BJ (cell line): ENCODE measurements at regions not wholly inside any gene's neighbourhood (a gene's known extent, or its start where the extent isn't known, plus 50 kb on each side); places are given as distances from the start of the nearest gene placed in this dataset.
A peak's percentile ranks its signal among the peaks of the same experiment; 100 is the strongest.

Source experiments
- CTCF ChIA-PET: fragments of 350-600 bp; formaldehyde crosslinking; extraction: SDS; loops from one replicate; lab custom pipeline; 2021; ENCODE audit warnings: antibody characterized with exemption, inconsistent platforms; lab: Yijun Ruan, JAX
- POLR2A ChIA-PET: fragments of 300-600 bp; sonication (Branson Sonifier 250); formaldehyde crosslinking; extraction: SDS; loops from one replicate; lab custom pipeline; 2021; ENCODE audit warnings: antibody characterized with exemption; lab: Charles Lee
- DNase-seq: peaks from one replicate; pipeline ENCODE4 v3.0.0-alpha.2; 2011; ENCODE audit warnings: low read depth
- H3K27me3 ChIP-seq: 2 replicates; pipeline ENCODE4 v1.6.0; 2011; ENCODE audit warnings: low read length; ENCODE audit not compliant: control insufficient read depth, insufficient read depth
- H3K36me3 ChIP-seq: 2 replicates; pipeline ENCODE4 v1.5.1; 2011; ENCODE audit warnings: low read length; ENCODE audit not compliant: control insufficient read depth, insufficient read depth
- H3K4me3 ChIP-seq: 2 replicates; pipeline ENCODE4 v1.5.1; 2011; ENCODE audit warnings: low read depth, mild to moderate bottlenecking, control low read depth, low read length
- TF ChIP-seq, protein P1 (sequence below): IDR thresholded peaks from 2 replicates; pipeline ENCODE4 v1.5.1; 2011; ENCODE audit warnings: low read depth, mild to moderate bottlenecking, control low read depth, inconsistent platforms, low read length, moderate library complexity; ENCODE audit not compliant: insufficient read depth

DNA sequence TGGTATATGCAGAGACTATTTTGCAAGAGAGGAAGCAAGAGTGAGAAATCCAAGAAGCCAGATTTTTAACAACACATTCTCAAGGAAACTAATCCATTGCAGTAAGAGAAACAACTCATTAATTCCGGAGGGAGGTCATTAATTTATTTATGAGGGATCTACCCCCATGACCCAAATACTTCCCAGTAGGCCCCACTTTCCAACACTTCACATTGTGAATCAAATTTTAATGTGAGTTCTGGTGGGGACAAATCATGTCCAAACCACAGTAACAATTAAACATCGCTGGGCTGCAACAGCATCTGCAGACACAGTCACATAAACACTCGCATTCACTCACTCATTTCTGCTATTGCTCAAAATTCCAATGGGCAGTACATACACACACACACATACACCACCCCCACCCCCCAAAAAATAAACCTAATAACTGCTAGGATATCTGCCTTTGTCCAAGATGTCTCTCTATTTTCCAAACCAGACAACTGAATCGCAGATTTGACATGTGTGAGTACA is 1483.7 kb downstream of the PCDH9 start:
- no peak for DNase-seq
- CTCF ChIA-PET, result no interaction called here

DNA sequence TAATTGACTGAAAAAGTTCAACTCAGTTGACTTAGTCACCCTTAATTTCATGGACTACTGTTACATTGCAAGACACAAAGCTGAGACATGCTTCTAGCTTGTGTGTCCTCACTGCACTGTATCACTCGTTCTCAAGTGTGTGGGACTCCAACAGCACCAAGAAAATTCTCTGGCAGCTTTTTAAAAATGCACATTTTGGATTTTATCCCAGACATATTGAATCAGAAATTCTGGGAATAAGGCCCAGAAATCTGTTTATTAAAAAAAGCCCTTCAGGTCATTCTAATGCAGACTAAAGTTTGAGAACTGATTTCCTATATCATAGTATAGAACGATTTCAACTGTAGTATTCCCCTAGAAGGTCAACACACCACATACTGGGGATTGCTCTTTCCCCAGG is 1485.3 kb downstream of the PCDH9 start:
- peak; percentile 11 for DNase-seq
- H3K4me3 ChIP-seq, result no peak overlapping the region
- ChIA-PET POLR2A (no interaction called here), CTCF (no interaction called here)
- TF ChIP-seq, protein P1, sequence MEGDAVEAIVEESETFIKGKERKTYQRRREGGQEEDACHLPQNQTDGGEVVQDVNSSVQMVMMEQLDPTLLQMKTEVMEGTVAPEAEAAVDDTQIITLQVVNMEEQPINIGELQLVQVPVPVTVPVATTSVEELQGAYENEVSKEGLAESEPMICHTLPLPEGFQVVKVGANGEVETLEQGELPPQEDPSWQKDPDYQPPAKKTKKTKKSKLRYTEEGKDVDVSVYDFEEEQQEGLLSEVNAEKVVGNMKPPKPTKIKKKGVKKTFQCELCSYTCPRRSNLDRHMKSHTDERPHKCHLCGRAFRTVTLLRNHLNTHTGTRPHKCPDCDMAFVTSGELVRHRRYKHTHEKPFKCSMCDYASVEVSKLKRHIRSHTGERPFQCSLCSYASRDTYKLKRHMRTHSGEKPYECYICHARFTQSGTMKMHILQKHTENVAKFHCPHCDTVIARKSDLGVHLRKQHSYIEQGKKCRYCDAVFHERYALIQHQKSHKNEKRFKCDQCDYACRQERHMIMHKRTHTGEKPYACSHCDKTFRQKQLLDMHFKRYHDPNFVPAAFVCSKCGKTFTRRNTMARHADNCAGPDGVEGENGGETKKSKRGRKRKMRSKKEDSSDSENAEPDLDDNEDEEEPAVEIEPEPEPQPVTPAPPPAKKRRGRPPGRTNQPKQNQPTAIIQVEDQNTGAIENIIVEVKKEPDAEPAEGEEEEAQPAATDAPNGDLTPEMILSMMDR, result no peak
- no peaks in the 10 kb centered on the region for H3K36me3 ChIP-seq
- no peaks in the 10 kb centered on the region for H3K27me3 ChIP-seq

More for the DNA sequence above, 1483.7 kb downstream of the PCDH9 start:
- H3K4me3 ChIP-seq, result no peak overlapping the region
- H3K36me3 ChIP-seq, result no peaks in the 10 kb centered on the region
- TF ChIP-seq, protein P1, result no peak
- no peaks in the 10 kb centered on the region for H3K27me3 ChIP-seq
- POLR2A ChIA-PET, result no interaction called here

DNA sequence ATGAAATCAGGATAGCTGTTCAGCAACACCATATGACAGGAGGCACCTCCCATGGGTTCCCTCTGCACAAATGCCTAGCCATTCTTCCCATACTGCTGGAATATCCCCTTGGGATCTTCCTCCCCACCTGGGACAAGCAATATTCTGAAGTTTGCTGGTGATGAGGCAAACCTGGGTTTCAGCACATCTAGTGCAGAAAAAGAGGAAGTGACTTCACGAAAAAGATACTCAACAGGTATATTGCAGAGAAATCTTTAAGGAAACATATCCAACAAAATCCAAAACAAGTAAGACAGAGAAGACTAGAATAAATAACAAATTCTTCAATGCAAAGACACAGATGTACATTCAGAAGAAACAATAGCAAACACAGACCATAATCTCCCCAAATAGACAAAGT is 1497.0 kb downstream of the PCDH9 start:
- DNase-seq, result no peak
- CTCF ChIA-PET, result no interaction called here
- Histone ChIP-seq H3K27me3 (no peaks in the 10 kb centered on the region), H3K4me3 (no peak overlapping the region), H3K36me3 (no peaks in the 10 kb centered on the region)
- TF ChIP-seq, protein P1, result no peak
- POLR2A ChIA-PET, result no interaction called here

DNA sequence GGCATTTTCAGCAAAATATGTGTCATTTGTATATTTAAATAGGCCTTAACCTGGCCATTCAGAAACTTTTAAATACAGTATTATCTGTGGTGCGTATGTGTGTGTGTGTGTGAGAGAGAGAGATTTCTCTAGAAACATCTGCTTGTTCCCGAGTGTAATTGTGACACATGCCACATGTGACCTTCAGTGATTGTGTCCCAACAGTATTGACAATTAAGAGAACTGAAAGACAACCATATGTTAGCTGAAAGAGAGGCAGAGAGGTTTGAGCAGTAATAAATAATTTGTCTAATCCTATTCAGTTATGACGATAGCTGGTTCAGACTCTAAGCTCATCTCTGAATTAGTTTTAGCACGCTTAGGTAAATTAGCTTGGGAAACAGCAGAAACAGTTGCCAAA is 1503.1 kb downstream of the PCDH9 start:
- POLR2A ChIA-PET, result no interaction called here
- Histone ChIP-seq H3K27me3 (no peaks in the 10 kb centered on the region), H3K4me3 (no peak overlapping the region), H3K36me3 (no peaks in the 10 kb centered on the region)
- TF ChIP-seq, protein P1, result no peak
- CTCF ChIA-PET, result interaction anchor here (0.7 kb wide), 1 partner anchor 13 kb away, joined by 3 read pairs; no protein-coding TSS in a partner anchor
- DNase-seq, result no peak

DNA sequence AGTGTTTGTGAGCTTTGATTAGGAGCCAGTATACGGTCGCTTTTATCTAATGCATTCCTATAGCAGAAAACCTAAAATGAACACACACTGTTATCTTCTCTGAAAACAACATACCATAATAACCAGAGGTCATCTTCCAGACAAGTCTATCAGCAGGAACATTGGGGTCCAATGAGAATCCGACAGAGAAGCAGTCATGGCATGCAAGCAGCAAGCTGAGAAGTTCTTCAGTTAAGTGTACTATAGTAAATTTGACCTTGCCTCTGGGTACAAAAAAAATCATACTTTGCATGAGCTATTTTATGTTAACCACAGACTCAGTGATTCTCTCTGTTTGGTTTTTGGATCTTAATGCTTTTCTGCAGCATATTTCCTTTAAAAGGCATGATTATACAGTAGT is 1505.1 kb downstream of the PCDH9 start:
- no peak overlapping the region for H3K4me3 ChIP-seq
- CTCF ChIA-PET, result no interaction called here
- no peaks in the 10 kb centered on the region for H3K36me3 ChIP-seq
- no peak for DNase-seq
- POLR2A ChIA-PET, result no interaction called here
- H3K27me3 ChIP-seq, result no peaks in the 10 kb centered on the region
- TF ChIP-seq, protein P1, result no peak
